HepG2 (cell line): ENCODE measurements at regions not wholly inside any gene's neighbourhood (a gene's known extent, or its start where the extent isn't known, plus 50 kb on each side); places are given as distances from the start of the nearest gene placed in this dataset.

ENCODE experiments used
- DMAP1 ChIP-seq: IDR thresholded peaks from 2 replicates; pipeline ENCODE4 v1.6.1; 2016
- NKX3-1 ChIP-seq: sonication (generic); formaldehyde crosslinking; IDR thresholded peaks from 2 replicates; pipeline ENCODE4 v1.5.0; 2020; ENCODE audit warnings: missing genetic modification reagents

GRCh38 chr22:27314276-27314807 is 487.2 kb downstream of the MN1 start:
- TF ChIP-seq DMAP1 (CRISPR knock-in tag) = no peak
- TF ChIP-seq NKX3-1 (CRISPR knock-in tag) = no peak
